22Rv1 (cell line): ENCODE measurements at regions not wholly inside any gene's neighbourhood (a gene's known extent, or its start where the extent isn't known, plus 50 kb on each side); places are given as distances from the start of the nearest gene placed in this dataset.

ENCODE experiments used
- ZFX ChIP-seq: fragments of 450-650 bp; IDR thresholded peaks from 2 replicates; pipeline ENCODE4 v1.6.1; 2017; ENCODE audit warnings: antibody characterized with exemption, borderline replicate concordance
- TF ChIP-seq, protein P1 (sequence below): fragments of 450-650 bp; IDR thresholded peaks from 2 replicates; pipeline ENCODE4 v1.5.1; 2017; ENCODE audit warnings: mild to moderate bottlenecking

DNA sequence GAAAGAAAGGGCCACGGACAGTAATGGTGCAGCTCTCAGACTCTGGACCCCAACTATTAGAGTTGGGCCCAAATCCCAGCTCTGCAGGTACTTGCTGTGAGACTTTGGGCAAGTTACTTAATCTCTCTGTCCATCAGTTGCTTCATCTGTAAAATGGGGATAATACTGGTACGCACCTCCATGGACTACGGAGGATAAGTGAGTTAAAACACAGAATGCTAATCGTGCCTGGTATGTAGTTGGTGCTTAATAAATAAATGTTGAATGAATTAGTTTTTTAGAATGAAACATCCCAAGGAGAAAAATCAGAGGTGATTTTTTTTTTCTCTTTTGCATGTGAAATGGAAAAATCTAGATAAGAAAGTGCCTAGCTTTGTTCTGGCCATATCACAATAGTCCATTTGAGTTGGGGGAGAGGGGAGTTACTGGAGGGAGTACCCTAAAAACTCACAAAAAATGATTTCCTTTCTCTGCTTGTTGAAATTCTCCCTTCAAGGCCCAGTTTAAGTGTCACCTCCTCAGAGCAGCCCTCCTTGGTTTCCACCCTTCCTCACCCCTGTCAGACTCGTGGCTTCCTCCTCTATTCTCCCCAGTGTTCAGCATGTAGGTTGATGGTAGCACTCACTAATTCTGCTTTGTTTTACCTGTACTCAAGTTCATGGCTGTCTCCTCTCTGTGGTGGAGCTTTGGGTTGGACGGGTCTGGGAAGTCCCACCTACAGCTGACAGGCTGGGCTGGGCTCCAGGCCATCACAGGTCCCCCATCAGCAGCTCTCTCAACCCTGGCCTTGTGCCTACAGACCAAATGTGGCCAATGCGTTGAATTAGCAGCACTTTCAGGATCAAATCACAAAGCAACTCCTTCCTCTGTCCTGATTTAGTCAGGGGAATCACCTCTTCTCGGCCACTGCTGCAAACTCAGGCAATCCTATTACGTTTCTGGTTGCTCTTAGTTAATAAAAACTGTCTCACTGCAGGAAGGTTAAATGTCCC lies 92.8 kb upstream of the TAF1B start:
- TF ChIP-seq, protein P1, sequence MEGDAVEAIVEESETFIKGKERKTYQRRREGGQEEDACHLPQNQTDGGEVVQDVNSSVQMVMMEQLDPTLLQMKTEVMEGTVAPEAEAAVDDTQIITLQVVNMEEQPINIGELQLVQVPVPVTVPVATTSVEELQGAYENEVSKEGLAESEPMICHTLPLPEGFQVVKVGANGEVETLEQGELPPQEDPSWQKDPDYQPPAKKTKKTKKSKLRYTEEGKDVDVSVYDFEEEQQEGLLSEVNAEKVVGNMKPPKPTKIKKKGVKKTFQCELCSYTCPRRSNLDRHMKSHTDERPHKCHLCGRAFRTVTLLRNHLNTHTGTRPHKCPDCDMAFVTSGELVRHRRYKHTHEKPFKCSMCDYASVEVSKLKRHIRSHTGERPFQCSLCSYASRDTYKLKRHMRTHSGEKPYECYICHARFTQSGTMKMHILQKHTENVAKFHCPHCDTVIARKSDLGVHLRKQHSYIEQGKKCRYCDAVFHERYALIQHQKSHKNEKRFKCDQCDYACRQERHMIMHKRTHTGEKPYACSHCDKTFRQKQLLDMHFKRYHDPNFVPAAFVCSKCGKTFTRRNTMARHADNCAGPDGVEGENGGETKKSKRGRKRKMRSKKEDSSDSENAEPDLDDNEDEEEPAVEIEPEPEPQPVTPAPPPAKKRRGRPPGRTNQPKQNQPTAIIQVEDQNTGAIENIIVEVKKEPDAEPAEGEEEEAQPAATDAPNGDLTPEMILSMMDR = no peak
- TF ChIP-seq ZFX = no peak
